HepG2 (cell line): ENCODE measurements at regions not wholly inside any gene's neighbourhood (a gene's known extent, or its start where the extent isn't known, plus 50 kb on each side); places are given as distances from the start of the nearest gene placed in this dataset.

ENCODE experiments used
- ARID2 ChIP-seq: sonication (generic); formaldehyde crosslinking; IDR thresholded peaks from 2 replicates; pipeline ENCODE4 v1.8.1; 2022; ENCODE audit warnings: mild to moderate bottlenecking, missing genetic modification reagents, borderline replicate concordance
- ARNT ChIP-seq: fragments of 450-650 bp; IDR thresholded peaks from 2 replicates; pipeline ENCODE4 v1.6.1; 2017
- EP300 ChIP-seq, 3 experiments: sonication (generic) in 1 of 3; formaldehyde crosslinking in 1 of 3; IDR thresholded peaks; 2 replicates each; pipeline versions ENCODE4 v1.5.1 to v1.6.1; 2011 to 2020; ENCODE audit warnings: low read depth in 2 of 3, low read length in 2 of 3, borderline replicate concordance in 1 of 3, improper control_type of control experiment in 1 of 3, mild to moderate bottlenecking in 1 of 3, missing genetic modification reagents in 1 of 3, moderate library complexity in 1 of 3
- FOSL2 ChIP-seq: sonication (generic); formaldehyde crosslinking; IDR thresholded peaks from 2 replicates; pipeline ENCODE4 v1.4.0; 2020; ENCODE audit warnings: missing genetic modification reagents
- FOXK1 ChIP-seq: sonication (generic); formaldehyde crosslinking; IDR thresholded peaks from 2 replicates; pipeline ENCODE4 v1.4.0; 2020; ENCODE audit warnings: low read depth, missing genetic modification reagents, borderline replicate concordance
- HNRNPK ChIP-seq: fragments of 200-400 bp; formaldehyde crosslinking; IDR thresholded peaks from 2 replicates; pipeline ENCODE4 v1.6.1; 2018; ENCODE audit warnings: low read length, low read depth, moderate library complexity, mild to moderate bottlenecking; ENCODE audit not compliant: poor library complexity, severe bottlenecking
- IRX3 ChIP-seq: sonication (generic); formaldehyde crosslinking; IDR thresholded peaks from 2 replicates; pipeline ENCODE4 v1.8.1; 2023; ENCODE audit warnings: mild to moderate bottlenecking, low read depth, missing genetic modification reagents, borderline replicate concordance
- MNT ChIP-seq: fragments of 450-650 bp; IDR thresholded peaks from 2 replicates; pipeline ENCODE4 v1.6.1; 2016
- RAD21 ChIP-seq: fragments of 450-650 bp; formaldehyde crosslinking; IDR thresholded peaks from 2 replicates; pipeline ENCODE4 v1.5.0; 2020; ENCODE audit warnings: mild to moderate bottlenecking
- ZFP37 ChIP-seq: sonication (generic); formaldehyde crosslinking; IDR thresholded peaks from 2 replicates; pipeline ENCODE4 v1.4.0; 2020; ENCODE audit warnings: missing genetic modification reagents, borderline replicate concordance
- TF ChIP-seq, protein P1 (sequence below): sonication (generic); formaldehyde crosslinking; IDR thresholded peaks from 2 replicates; pipeline ENCODE4 v1.5.0; 2020; ENCODE audit warnings: mild to moderate bottlenecking, missing genetic modification reagents, moderate library complexity
- TF ChIP-seq, protein P2 (sequence below): IDR thresholded peaks from 2 replicates; pipeline ENCODE4 v1.6.1; 2016

- TF ChIP-seq, protein P1, sequence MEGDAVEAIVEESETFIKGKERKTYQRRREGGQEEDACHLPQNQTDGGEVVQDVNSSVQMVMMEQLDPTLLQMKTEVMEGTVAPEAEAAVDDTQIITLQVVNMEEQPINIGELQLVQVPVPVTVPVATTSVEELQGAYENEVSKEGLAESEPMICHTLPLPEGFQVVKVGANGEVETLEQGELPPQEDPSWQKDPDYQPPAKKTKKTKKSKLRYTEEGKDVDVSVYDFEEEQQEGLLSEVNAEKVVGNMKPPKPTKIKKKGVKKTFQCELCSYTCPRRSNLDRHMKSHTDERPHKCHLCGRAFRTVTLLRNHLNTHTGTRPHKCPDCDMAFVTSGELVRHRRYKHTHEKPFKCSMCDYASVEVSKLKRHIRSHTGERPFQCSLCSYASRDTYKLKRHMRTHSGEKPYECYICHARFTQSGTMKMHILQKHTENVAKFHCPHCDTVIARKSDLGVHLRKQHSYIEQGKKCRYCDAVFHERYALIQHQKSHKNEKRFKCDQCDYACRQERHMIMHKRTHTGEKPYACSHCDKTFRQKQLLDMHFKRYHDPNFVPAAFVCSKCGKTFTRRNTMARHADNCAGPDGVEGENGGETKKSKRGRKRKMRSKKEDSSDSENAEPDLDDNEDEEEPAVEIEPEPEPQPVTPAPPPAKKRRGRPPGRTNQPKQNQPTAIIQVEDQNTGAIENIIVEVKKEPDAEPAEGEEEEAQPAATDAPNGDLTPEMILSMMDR: no peak
- TF ChIP-seq ARNT (no peak), ZFP37 (CRISPR knock-in tag) (no peak), RAD21 (CRISPR knock-in tag) (no peak), ARID2 (no peak), HNRNPK (no peak), IRX3 (no peak), EP300 (IDR thresholded peaks at IDR 0.05; ENCODE audit: low read depth in 2 of 2, low read length in 2 of 2) (no peak), EP300 (CRISPR knock-in tag; IDR thresholded peaks at IDR 0.05; ENCODE audit: borderline replicate concordance) (no peak), MNT (no peak), FOSL2 (CRISPR knock-in tag) (no peak), FOXK1 (CRISPR knock-in tag) (no peak)
- TF ChIP-seq, protein P2, sequence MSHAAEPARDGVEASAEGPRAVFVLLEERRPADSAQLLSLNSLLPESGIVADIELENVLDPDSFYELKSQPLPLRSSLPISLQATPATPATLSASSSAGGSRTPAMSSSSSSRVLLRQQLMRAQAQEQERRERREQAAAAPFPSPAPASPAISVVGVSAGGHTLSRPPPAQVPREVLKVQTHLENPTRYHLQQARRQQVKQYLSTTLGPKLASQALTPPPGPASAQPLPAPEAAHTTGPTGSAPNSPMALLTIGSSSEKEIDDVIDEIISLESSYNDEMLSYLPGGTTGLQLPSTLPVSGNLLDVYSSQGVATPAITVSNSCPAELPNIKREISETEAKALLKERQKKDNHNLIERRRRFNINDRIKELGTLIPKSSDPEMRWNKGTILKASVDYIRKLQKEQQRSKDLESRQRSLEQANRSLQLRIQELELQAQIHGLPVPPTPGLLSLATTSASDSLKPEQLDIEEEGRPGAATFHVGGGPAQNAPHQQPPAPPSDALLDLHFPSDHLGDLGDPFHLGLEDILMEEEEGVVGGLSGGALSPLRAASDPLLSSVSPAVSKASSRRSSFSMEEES (CRISPR knock-in tag): no peak
Observed at GRCh38 chr7:130995252-130996081, 261.5 kb upstream of the KLF14 start.
